Right cardiac atrium (tissue), 5 donors: ENCODE measurements at regions not wholly inside any gene's neighbourhood (a gene's known extent, or its start where the extent isn't known, plus 50 kb on each side); places are given as distances from the start of the nearest gene placed in this dataset.

Experiments
- ATAC-seq, 2 donors: fragments of 200-7000 bp; cut with Tn5 transposase; one replicate each; pipeline versions ENCODE4 v1.8.0 to v1.9.1; 2020; ENCODE audit warnings: moderate library complexity in 2 of 2, mild to moderate bottlenecking in 1 of 2
- DNase-seq, 3 donors: peaks; one replicate each; pipeline ENCODE4 v3.0.0-alpha.2; 2020
- H3K27ac ChIP-seq: one replicate; pipeline ENCODE4 v1.5.1; 2013; ENCODE audit warnings: mild to moderate bottlenecking, low read length, control low read depth, moderate library complexity
- H3K27me3 ChIP-seq: one replicate; pipeline ENCODE4 v1.6.1; 2013; ENCODE audit not compliant: control insufficient read depth, insufficient read depth
- H3K4me1 ChIP-seq: one replicate; pipeline ENCODE4 v1.6.1; 2013; ENCODE audit warnings: low read length; ENCODE audit not compliant: control insufficient read depth, insufficient read depth
- H3K4me3 ChIP-seq: one replicate; pipeline ENCODE4 v1.5.1; 2013; ENCODE audit warnings: low read length, control low read depth
- H3K9me3 ChIP-seq: one replicate; pipeline ENCODE4 v1.6.1; 2013; ENCODE audit warnings: low read length; ENCODE audit not compliant: control insufficient read depth
- WGBS: extraction: QIAGEN DNeasy Blood & Tissue Kit; methylation state at CpG from one replicate; pipeline ENCODE4 v1.1.7; 2013; 5-methylcytosine and 5-hydroxymethylcytosine counted together
- intact Hi-C, 4 donors: fragments of 100-400 bp; cut with DNase I; formaldehyde crosslinking; loops; one replicate each; pipeline versions ENCODE4 v1.11.0 to v1.14.0; 2022 to 2023
- donor health status: healthy with polysubstance abuse.
- donor health status: DM: no; HTN: yes; CAD: no.
- donor health status: DM: no; HTN: no; CAD: no.
- donor health status: DM: no; HTN: yes; CAD: no; lungs with severe emphysema.
- donor health status: DM: yes; HTN: yes; CAD: no.

- Histone ChIP-seq H3K9me3 (no peaks in the 10 kb centered on the region), H3K4me1 (peaks cover 3% of the 10 kb centered on the region), H3K27me3 (no peaks in the 10 kb centered on the region), H3K4me3 (no peak overlapping the region), H3K27ac (no peak overlapping the region)
- WGBS, result 84% methylated on average over 8 of the region's 8 CpGs
- no peak for ATAC-seq
- intact Hi-C loops, result no loop called here
- no peak for DNase-seq
These were observed 272.4 kb upstream of the ROPN1 start for GRCh38 chr3:124264346-124264745.

GRCh38 chr3:124266487-124266886 is 274.6 kb upstream of the ROPN1 start:
- H3K27ac ChIP-seq, result no peak overlapping the region
- no peaks in the 10 kb centered on the region for H3K9me3 ChIP-seq
- peak in 1 of 2 donors; percentile 32 for ATAC-seq
- H3K4me1 ChIP-seq, result peaks cover 2% of the 10 kb centered on the region
- DNase-seq, result no peak
- H3K27me3 ChIP-seq, result no peaks in the 10 kb centered on the region
- no peak overlapping the region for H3K4me3 ChIP-seq
- 27% methylated on average over 3 of the region's 3 CpGs for WGBS
- intact Hi-C loops, result no loop called here

- H3K27ac ChIP-seq, result no peak overlapping the region
- intact Hi-C loops, result no loop called here
- H3K27me3 ChIP-seq, result no peaks in the 10 kb centered on the region
- ATAC-seq, result no peak
- peaks cover 2% of the 10 kb centered on the region for H3K4me1 ChIP-seq
- no peak for DNase-seq
- no peaks in the 10 kb centered on the region for H3K9me3 ChIP-seq
- no peak overlapping the region for H3K4me3 ChIP-seq
These were observed 275.5 kb upstream of the ROPN1 start for GRCh38 chr3:124267406-124267805.

- H3K27ac ChIP-seq, result no peak overlapping the region
- intact Hi-C loops, result no loop called here
- H3K9me3 ChIP-seq, result no peaks in the 10 kb centered on the region
- no peak overlapping the region for H3K4me3 ChIP-seq
- H3K27me3 ChIP-seq, result no peaks in the 10 kb centered on the region
- WGBS, result 83% methylated on average over 2 of the region's 2 CpGs
- peaks cover 7% of the 10 kb centered on the region for H3K4me1 ChIP-seq
- DNase-seq, result no peak
- ATAC-seq, result no peak
These were observed 276.4 kb upstream of the ROPN1 start for GRCh38 chr3:124268355-124268754.

- ATAC-seq (no peak), DNase-seq (no peak)
- peaks cover 7% of the 10 kb centered on the region for H3K4me1 ChIP-seq
- no peaks in the 10 kb centered on the region for H3K27me3 ChIP-seq
- H3K27ac ChIP-seq, result no peak overlapping the region
- 73% methylated on average over 1 of the region's 1 CpG for WGBS
- no peak overlapping the region for H3K4me3 ChIP-seq
- intact Hi-C loops, result loop anchor here in 1 of 4 donors (10.0 kb wide), 1 partner anchor 245 kb away; no protein-coding TSS in a partner anchor
- H3K9me3 ChIP-seq, result no peaks in the 10 kb centered on the region
These were observed 277.7 kb upstream of the ROPN1 start for GRCh38 chr3:124269619-124270018.

- Histone ChIP-seq H3K4me3 (no peak overlapping the region), H3K27ac (peak overlapping the region; percentile 19), H3K9me3 (no peaks in the 10 kb centered on the region), H3K4me1 (peaks cover 19% of the 10 kb centered on the region), H3K27me3 (no peaks in the 10 kb centered on the region)
- ATAC-seq (peak in 1 of 2 donors; percentile 47), DNase-seq (peak in 2 of 3 donors; percentile 49 to 63)
- intact Hi-C loops, result loop anchor here in 1 of 4 donors (10.0 kb wide), 1 partner anchor 248 kb away; no protein-coding TSS in a partner anchor
- WGBS, result 46% methylated on average over 6 of the region's 6 CpGs
These were observed 280.8 kb upstream of the ROPN1 start for GRCh38 chr3:124272605-124273151.

- peaks cover 23% of the 10 kb centered on the region for H3K4me1 ChIP-seq
- WGBS, result 97% methylated on average over 3 of the region's 3 CpGs
- no peak for DNase-seq
- H3K4me3 ChIP-seq, result no peak overlapping the region
- no peak overlapping the region for H3K27ac ChIP-seq
- intact Hi-C loops, result loop anchor here in 1 of 4 donors (10.0 kb wide), 1 partner anchor 249 kb away; no protein-coding TSS in a partner anchor
- no peaks in the 10 kb centered on the region for H3K9me3 ChIP-seq
- no peak for ATAC-seq
- no peaks in the 10 kb centered on the region for H3K27me3 ChIP-seq
These were observed 281.7 kb upstream of the ROPN1 start for GRCh38 chr3:124273651-124274050.

GRCh38 chr3:124274051-124274450 is 282.1 kb upstream of the ROPN1 start:
- DNase-seq, result no peak
- Histone ChIP-seq H3K9me3 (no peaks in the 10 kb centered on the region), H3K27me3 (no peaks in the 10 kb centered on the region), H3K27ac (no peak overlapping the region), H3K4me1 (peaks cover 23% of the 10 kb centered on the region), H3K4me3 (no peak overlapping the region)
- WGBS, result 96% methylated on average over 8 of the region's 8 CpGs
- no peak for ATAC-seq
- intact Hi-C loops, result loop anchor here in 1 of 4 donors (10.0 kb wide), 1 partner anchor 249 kb away; no protein-coding TSS in a partner anchor

- Histone ChIP-seq H3K4me3 (no peak overlapping the region), H3K9me3 (no peaks in the 10 kb centered on the region), H3K27me3 (no peaks in the 10 kb centered on the region), H3K4me1 (peaks cover 22% of the 10 kb centered on the region), H3K27ac (peak overlapping the region; percentile 77)
- ATAC-seq, result peak in 1 of 2 donors; percentile 63
- peak; percentile 36 to 87 (median 69) for DNase-seq
- intact Hi-C loops, result loop anchor here in 1 of 4 donors (10.0 kb wide), 1 partner anchor 251 kb away; no protein-coding TSS in a partner anchor
- 23% methylated on average over 1 of the region's 1 CpG for WGBS
These were observed 283.5 kb upstream of the ROPN1 start for GRCh38 chr3:124275412-124275811.

GRCh38 chr3:124276133-124276532 is 284.2 kb upstream of the ROPN1 start:
- DNase-seq (no peak), ATAC-seq (peak in 1 of 2 donors; percentile 18)
- Histone ChIP-seq H3K4me3 (no peak overlapping the region), H3K27me3 (no peaks in the 10 kb centered on the region), H3K27ac (peak overlapping the region; percentile 77), H3K9me3 (no peaks in the 10 kb centered on the region), H3K4me1 (peaks cover 21% of the 10 kb centered on the region)
- WGBS, result 76% methylated on average over 3 of the region's 3 CpGs
- intact Hi-C loops, result loop anchor here in 1 of 4 donors (10.0 kb wide), 1 partner anchor 251 kb away; no protein-coding TSS in a partner anchor

- Histone ChIP-seq H3K4me1 (peaks cover 21% of the 10 kb centered on the region), H3K27ac (peak overlapping the region; percentile 85), H3K9me3 (no peaks in the 10 kb centered on the region), H3K27me3 (no peaks in the 10 kb centered on the region), H3K4me3 (no peak overlapping the region)
- intact Hi-C loops, result loop anchor here in 1 of 4 donors (10.0 kb wide), 1 partner anchor 252 kb away; no protein-coding TSS in a partner anchor
- 84% methylated on average over 8 of the region's 8 CpGs for WGBS
- ATAC-seq (peak in 1 of 2 donors; percentile 20), DNase-seq (no peak)
These were observed 284.7 kb upstream of the ROPN1 start for GRCh38 chr3:124276539-124277143.
